OCI-LY1 (cell line): ENCODE measurements at regions not wholly inside any gene's neighbourhood (a gene's known extent, or its start where the extent isn't known, plus 50 kb on each side); places are given as distances from the start of the nearest gene placed in this dataset.
"Not testable (repeated sequence)": the region's sequence is repeated elsewhere in the genome, so short reads cannot be mapped to it uniquely, and the experiment has no call there.

Source experiments
- H2AFZ ChIP-seq: fragments of 200-600 bp; sonication (generic), shearing (Covaris generic); 2 replicates; pipeline ENCODE4 v1.6.0; 2014; ENCODE audit warnings: antibody characterized with exemption, mild to moderate bottlenecking, low read length
- H3F3A ChIP-seq: fragments of 200-600 bp; sonication (generic), shearing (Covaris generic); 2 replicates; pipeline ENCODE4 v1.6.0; 2014; ENCODE audit warnings: mild to moderate bottlenecking, antibody characterized with exemption, low read length, moderate library complexity; ENCODE audit not compliant: insufficient read depth
- H3K27ac ChIP-seq: fragments of 200-600 bp; sonication (generic); 2 replicates; pipeline ENCODE4 v1.5.1; 2014; ENCODE audit warnings: low read length, mixed run types, mild to moderate bottlenecking, low read depth; ENCODE audit not compliant: poor library complexity, severe bottlenecking
- H3K27me3 ChIP-seq: fragments of 200-600 bp; sonication (generic); 2 replicates; pipeline ENCODE4 v1.6.0; 2014; ENCODE audit warnings: antibody characterized with exemption, mild to moderate bottlenecking, low read length, moderate library complexity; ENCODE audit not compliant: insufficient read depth
- H3K36me3 ChIP-seq: fragments of 200-600 bp; sonication (generic); 2 replicates; pipeline ENCODE4 v1.6.1; 2014; ENCODE audit warnings: mild to moderate bottlenecking, antibody characterized with exemption, low read length, moderate library complexity, mixed read lengths; ENCODE audit not compliant: insufficient read depth
- H3K4me1 ChIP-seq: fragments of 200-600 bp; sonication (generic); 2 replicates; pipeline ENCODE4 v1.5.1; 2014; ENCODE audit warnings: mild to moderate bottlenecking, low read length, moderate library complexity; ENCODE audit not compliant: insufficient read depth, severe bottlenecking
- H3K4me2 ChIP-seq: fragments of 200-600 bp; sonication (generic), shearing (Covaris generic); 2 replicates; pipeline ENCODE4 v1.6.1; 2014; ENCODE audit warnings: low read length
- H3K4me3 ChIP-seq: fragments of 200-600 bp; sonication (generic); 2 replicates; pipeline ENCODE4 v1.5.1; 2014; ENCODE audit warnings: low read length, low read depth, mild to moderate bottlenecking, mixed read lengths; ENCODE audit not compliant: poor library complexity, severe bottlenecking
- H3K79me2 ChIP-seq: fragments of 200-600 bp; shearing (Covaris generic); 2 replicates; pipeline ENCODE4 v1.6.1; 2016; ENCODE audit warnings: mixed run types, low read length, mixed read lengths; ENCODE audit not compliant: insufficient read depth
- H3K9ac ChIP-seq: fragments of 200-600 bp; sonication (generic), shearing (Covaris generic); 2 replicates; pipeline ENCODE4 v1.6.1; 2014; ENCODE audit warnings: mild to moderate bottlenecking, low read length, mixed read lengths
- H3K9me2 ChIP-seq: fragments of 200-600 bp; sonication (generic), shearing (Covaris generic); 2 replicates; pipeline ENCODE4 v1.6.1; 2014; ENCODE audit warnings: low read depth, mild to moderate bottlenecking, low read length, mixed read lengths
- H3K9me3 ChIP-seq: fragments of 200-600 bp; shearing (Covaris generic); 2 replicates; pipeline ENCODE4 v1.6.1; 2014; ENCODE audit warnings: low read length, mixed read lengths
- H4K20me1 ChIP-seq: fragments of 200-600 bp; sonication (generic), shearing (Covaris generic); 2 replicates; pipeline ENCODE4 v1.6.0; 2016; ENCODE audit warnings: mild to moderate bottlenecking, low read length; ENCODE audit not compliant: insufficient read depth
- CTCF ChIP-seq: fragments of 200-600 bp; sonication (generic), shearing (Covaris generic); IDR thresholded peaks from 2 replicates; pipeline ENCODE4 v1.5.1; 2017; ENCODE audit warnings: mild to moderate bottlenecking, antibody characterized with exemption, low read length, moderate library complexity, mixed read lengths
- EZH2 ChIP-seq: fragments of 200-600 bp; sonication (generic), shearing (Covaris generic); IDR thresholded peaks from 2 replicates; pipeline ENCODE4 v1.8.0; 2017; ENCODE audit warnings: borderline replicate concordance, mixed run types, mild to moderate bottlenecking, antibody characterized with exemption, low read length, moderate library complexity, mixed read lengths

GRCh38 chr9:21616082-21616778, 134.1 kb upstream of the IFNE start:
- H3K9me3 ChIP-seq = no peaks in the 10 kb centered on the region
- no peaks in the 10 kb centered on the region for H3K9me2 ChIP-seq
- H3K4me3 ChIP-seq = no peak overlapping the region
- no peak overlapping the region for H3K4me2 ChIP-seq
- H3F3A ChIP-seq = no peaks in the 10 kb centered on the region
- no peak overlapping the region for H3K9ac ChIP-seq
- no peak for TF ChIP-seq EZH2
- TF ChIP-seq CTCF = no peak
- H3K27ac ChIP-seq = no peak overlapping the region
- no peaks in the 10 kb centered on the region for H4K20me1 ChIP-seq
- H3K4me1 ChIP-seq = no peaks in the 10 kb centered on the region
- H3K27me3 ChIP-seq = no peaks in the 10 kb centered on the region
- H3K36me3 ChIP-seq = no peaks in the 10 kb centered on the region
- H3K79me2 ChIP-seq = no peaks in the 10 kb centered on the region
- H2AFZ ChIP-seq = no peak overlapping the region

- no peak overlapping the region for H3K4me2 ChIP-seq
- H3F3A ChIP-seq = no peaks in the 10 kb centered on the region
- no peaks in the 10 kb centered on the region for H3K4me1 ChIP-seq
- H3K9ac ChIP-seq = no peak overlapping the region
- H3K9me3 ChIP-seq = no peaks in the 10 kb centered on the region
- H3K36me3 ChIP-seq = no peaks in the 10 kb centered on the region
- no peak overlapping the region for H3K27ac ChIP-seq
- H3K79me2 ChIP-seq = no peaks in the 10 kb centered on the region
- no peak overlapping the region for H3K4me3 ChIP-seq
- TF ChIP-seq EZH2 (no peak), CTCF (no peak)
- no peaks in the 10 kb centered on the region for H3K9me2 ChIP-seq
- H3K27me3 ChIP-seq = no peaks in the 10 kb centered on the region
- H4K20me1 ChIP-seq = no peaks in the 10 kb centered on the region
- no peak overlapping the region for H2AFZ ChIP-seq
Observed at GRCh38 chr9:21624675-21625644, 142.8 kb upstream of the IFNE start.

GRCh38 chr9:21626493-21626892, 144.4 kb upstream of the IFNE start:
- Histone ChIP-seq H3K9ac (no peak overlapping the region), H3K4me3 (no peak overlapping the region), H4K20me1 (no peaks in the 10 kb centered on the region), H3K27ac (no peak overlapping the region), H3K27me3 (no peaks in the 10 kb centered on the region), H3K4me2 (no peak overlapping the region), H3K36me3 (no peaks in the 10 kb centered on the region), H3K79me2 (no peaks in the 10 kb centered on the region), H3K9me3 (no peaks in the 10 kb centered on the region), H3K9me2 (no peaks in the 10 kb centered on the region), H3K4me1 (no peaks in the 10 kb centered on the region), H2AFZ (no peak overlapping the region), H3F3A (no peaks in the 10 kb centered on the region)
- no peak for TF ChIP-seq EZH2
- no peak for TF ChIP-seq CTCF

- H2AFZ ChIP-seq, H3K9me3 ChIP-seq, H3K4me3 ChIP-seq, H4K20me1 ChIP-seq, H3K27ac ChIP-seq, H3K9me2 ChIP-seq, H3K27me3 ChIP-seq, H3K79me2 ChIP-seq, H3K9ac ChIP-seq, H3F3A ChIP-seq, H3K4me2 ChIP-seq, H3K4me1 ChIP-seq, H3K36me3 ChIP-seq: not testable (repeated sequence)
Observed at GRCh38 chr9:21628954-21629353, 146.8 kb upstream of the IFNE start.
